ENCODE measurements at regions not wholly inside any gene's neighbourhood (a gene's known extent, or its start where the extent isn't known, plus 50 kb on each side); places are given as distances from the start of the nearest gene placed in this dataset.
"Not testable (repeated sequence)": the region's sequence is repeated elsewhere in the genome, so short reads cannot be mapped to it uniquely, and the experiment has no call there.

DNA sequence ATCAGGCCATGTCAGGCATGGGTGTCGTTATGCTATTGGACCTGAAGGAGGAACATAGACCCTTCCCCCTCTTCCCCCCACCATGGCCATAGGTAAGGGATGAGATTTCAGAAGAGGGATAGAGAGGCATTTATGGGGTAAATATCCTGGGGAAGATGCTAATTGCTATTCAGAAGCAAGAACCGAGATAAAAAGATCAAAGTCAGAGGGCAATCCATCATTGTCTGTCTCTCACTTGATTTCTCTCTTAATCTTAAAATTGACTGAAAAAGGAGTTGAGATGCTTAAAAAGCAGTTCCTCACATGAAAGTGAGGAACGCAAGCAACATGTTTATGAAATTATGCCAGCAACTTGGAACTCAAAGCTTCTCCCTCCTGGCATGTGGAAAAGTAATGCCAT, 212.0 kb downstream of the RPAP3 start:
- DNase-seq (ENCODE audit: low read depth) = no peak
- H3K4me3 ChIP-seq (replicated peaks; ENCODE audit: low read depth, low read length) = no peak overlapping the region
- no peak for TF ChIP-seq CTCF (IDR thresholded peaks at IDR 0.05; ENCODE audit: low read length, missing control alignments)

GRCh38 chr12:47491516-47492305, 214.1 kb downstream of the RPAP3 start:
- no peak overlapping the region for H3K4me3 ChIP-seq (replicated peaks; ENCODE audit: low read depth, low read length)
- DNase-seq (ENCODE audit: low read depth) = no peak
- no peak for TF ChIP-seq CTCF (IDR thresholded peaks at IDR 0.05; ENCODE audit: low read length, missing control alignments)

DNA sequence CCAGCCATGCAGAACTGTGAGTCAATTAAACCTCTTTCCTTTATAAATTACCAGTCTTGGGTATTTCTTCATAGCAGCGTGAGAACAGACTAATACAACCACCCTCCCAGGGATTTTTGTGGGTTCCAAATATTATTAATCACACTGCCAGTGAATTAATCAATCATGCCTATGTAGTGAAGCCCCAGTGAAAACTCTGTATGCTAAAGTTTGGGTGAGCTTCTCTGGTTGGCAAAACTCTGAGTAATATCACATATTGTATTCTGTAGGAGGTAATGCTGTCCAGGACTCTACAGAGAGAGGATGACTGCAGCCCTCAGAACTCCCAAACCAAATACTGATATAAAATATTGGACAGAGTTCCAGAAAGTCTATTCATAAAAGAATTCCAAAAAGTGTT, 216.9 kb downstream of the RPAP3 start:
- no peak for DNase-seq (ENCODE audit: low read depth)
- no peak overlapping the region for H3K4me3 ChIP-seq (replicated peaks; ENCODE audit: low read depth, low read length)
- TF ChIP-seq CTCF (IDR thresholded peaks at IDR 0.05; ENCODE audit: low read length, missing control alignments) = no peak

GRCh38 chr12:47481041-47481440, 224.8 kb downstream of the RPAP3 start:
- TF ChIP-seq CTCF (IDR thresholded peaks at IDR 0.05; ENCODE audit: low read length, missing control alignments) = no peak
- H3K4me3 ChIP-seq (replicated peaks; ENCODE audit: low read depth, low read length) = no peak overlapping the region
- DNase-seq (ENCODE audit: low read depth) = no peak

- no peak for DNase-seq (ENCODE audit: low read depth)
- no peak overlapping the region for H3K4me3 ChIP-seq (replicated peaks; ENCODE audit: low read depth, low read length)
- no peak for TF ChIP-seq CTCF (IDR thresholded peaks at IDR 0.05; ENCODE audit: low read length, missing control alignments)
Observed at GRCh38 chr12:47478426-47478825, 227.4 kb downstream of the RPAP3 start.

DNA sequence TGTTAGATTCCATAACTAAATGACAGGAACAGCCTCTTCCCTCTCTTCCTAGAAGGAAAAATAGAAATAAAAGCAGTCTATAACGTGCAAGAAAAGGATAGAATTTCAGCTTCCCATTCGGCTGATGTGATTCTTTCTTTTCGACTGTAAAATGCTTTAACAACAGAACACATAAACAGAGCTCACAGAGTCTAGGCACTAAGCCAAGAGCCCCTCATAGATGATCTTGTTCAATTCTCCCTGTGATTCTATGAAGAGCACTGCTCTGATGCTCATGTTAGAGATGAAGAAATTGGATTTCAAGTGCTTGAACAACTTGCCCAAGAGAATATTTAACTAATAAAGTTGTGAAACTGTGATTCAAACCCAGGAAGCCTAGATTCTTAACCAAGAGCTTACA, 232.7 kb downstream of the RPAP3 start:
- no peak for TF ChIP-seq CTCF (IDR thresholded peaks at IDR 0.05; ENCODE audit: low read length, missing control alignments)
- H3K4me3 ChIP-seq (replicated peaks; ENCODE audit: low read depth, low read length) = no peak overlapping the region
- no peak for DNase-seq (ENCODE audit: low read depth)

DNA sequence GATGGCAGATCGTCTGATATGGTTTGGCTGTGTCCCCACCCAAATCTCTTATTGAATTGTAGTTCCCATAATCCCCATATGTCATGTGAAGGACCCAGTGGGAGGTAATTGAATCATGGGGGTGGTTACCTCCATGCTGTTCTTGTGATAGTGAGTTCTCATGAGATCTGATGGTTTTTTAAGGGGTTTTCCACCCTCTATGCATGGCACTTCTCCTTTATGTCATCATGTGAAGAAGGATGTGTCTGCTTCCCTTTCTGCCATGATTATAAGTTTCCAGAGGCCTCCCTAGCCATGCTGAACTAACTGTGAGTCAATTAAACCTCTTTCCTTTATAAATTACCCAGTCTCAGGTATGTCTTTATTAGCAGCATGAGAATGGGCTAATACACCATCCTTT, 235.5 kb downstream of the RPAP3 start:
- not testable (repeated sequence) for H3K4me3 ChIP-seq (replicated peaks; ENCODE audit: low read depth, low read length); DNase-seq (ENCODE audit: low read depth)

DNA sequence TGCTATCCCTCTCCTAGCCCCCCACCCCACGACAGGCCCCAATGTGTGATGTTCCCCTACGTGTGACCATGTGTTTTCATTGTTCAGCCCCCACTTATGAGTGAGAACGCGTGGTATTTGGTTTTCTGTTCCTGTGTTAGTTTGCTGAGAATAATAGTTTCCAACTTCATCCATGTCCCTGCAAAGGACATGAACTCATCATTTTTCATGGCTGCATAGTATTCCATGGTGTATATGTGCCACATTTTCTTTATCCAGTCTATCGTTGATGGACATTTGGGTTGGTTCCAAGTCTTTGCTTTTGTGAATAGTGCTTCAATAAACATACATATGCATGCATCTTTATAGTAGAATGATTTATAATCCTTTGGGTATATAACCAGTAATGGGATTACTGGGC, 241.9 kb downstream of the RPAP3 start:
- not testable (repeated sequence) for DNase-seq (ENCODE audit: low read depth)

More for the DNA sequence above, 241.9 kb downstream of the RPAP3 start:
- not testable (repeated sequence) for H3K4me3 ChIP-seq (replicated peaks; ENCODE audit: low read depth, low read length)
